ENCODE measurements at regions not wholly inside any gene's neighbourhood (a gene's known extent, or its start where the extent isn't known, plus 50 kb on each side); places are given as distances from the start of the nearest gene placed in this dataset.
"Not testable (repeated sequence)": the region's sequence is repeated elsewhere in the genome, so short reads cannot be mapped to it uniquely, and the experiment has no call there.

DNA sequence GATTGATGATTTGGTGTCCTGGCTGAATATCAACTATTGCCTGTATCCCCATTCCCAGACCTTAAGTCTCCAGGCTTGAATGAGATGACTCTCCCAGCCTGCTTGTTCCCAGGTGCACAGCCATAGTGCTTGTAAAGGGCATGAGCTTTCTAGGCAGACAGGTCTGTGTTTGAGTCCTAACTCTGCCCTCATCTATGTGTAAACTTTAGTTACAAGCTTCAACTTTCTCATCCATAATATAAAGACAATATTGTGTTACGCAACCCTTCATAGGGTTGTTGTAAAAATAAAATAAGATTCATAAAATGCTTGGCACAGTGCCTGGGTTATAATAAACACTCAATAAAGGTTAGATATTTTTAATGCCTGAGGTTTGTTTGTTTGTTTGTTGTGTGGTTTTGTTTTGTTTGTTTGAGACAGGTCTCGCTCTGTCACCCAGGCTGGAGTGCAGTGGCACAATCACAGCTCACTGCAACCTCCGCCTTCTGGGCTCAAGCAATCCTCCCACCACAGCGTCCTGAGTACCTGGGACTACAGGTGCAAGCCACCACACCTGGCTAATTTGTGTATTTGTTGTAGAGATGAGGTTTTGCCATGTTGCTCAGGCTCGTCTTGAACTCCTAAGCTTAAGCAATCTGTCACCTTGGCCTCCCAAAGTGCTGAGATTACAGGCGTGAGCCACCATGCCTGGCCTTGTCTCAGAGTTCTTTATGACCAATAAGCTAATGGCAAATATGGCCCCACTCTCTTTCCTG, 89.4 kb upstream of the MAPRE2 start:
- intact Hi-C loops (cut with DNase I; ENCODE audit: low total_unique reads), result no loop called here
- DNase-seq (no peak), ATAC-seq (no peak)
- Histone ChIP-seq H3K9me3 (no peaks in the 10 kb centered on the region), H3K4me1 (peaks cover 22 to 28% of the 10 kb centered on the region in 2 donors), H3K27me3 (no peaks in the 10 kb centered on the region), H3K36me3 (no peaks in the 10 kb centered on the region), H3K4me3 (no peak overlapping the region), H3K27ac (no peak overlapping the region)
- in situ Hi-C loops (cut with MboI; ENCODE audit: low sequenced_read_pairs in 4 of 4), result no loop called here
- TF ChIP-seq, protein P1, sequence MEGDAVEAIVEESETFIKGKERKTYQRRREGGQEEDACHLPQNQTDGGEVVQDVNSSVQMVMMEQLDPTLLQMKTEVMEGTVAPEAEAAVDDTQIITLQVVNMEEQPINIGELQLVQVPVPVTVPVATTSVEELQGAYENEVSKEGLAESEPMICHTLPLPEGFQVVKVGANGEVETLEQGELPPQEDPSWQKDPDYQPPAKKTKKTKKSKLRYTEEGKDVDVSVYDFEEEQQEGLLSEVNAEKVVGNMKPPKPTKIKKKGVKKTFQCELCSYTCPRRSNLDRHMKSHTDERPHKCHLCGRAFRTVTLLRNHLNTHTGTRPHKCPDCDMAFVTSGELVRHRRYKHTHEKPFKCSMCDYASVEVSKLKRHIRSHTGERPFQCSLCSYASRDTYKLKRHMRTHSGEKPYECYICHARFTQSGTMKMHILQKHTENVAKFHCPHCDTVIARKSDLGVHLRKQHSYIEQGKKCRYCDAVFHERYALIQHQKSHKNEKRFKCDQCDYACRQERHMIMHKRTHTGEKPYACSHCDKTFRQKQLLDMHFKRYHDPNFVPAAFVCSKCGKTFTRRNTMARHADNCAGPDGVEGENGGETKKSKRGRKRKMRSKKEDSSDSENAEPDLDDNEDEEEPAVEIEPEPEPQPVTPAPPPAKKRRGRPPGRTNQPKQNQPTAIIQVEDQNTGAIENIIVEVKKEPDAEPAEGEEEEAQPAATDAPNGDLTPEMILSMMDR (IDR thresholded peaks at IDR 0.05 in 4 of 5, conservative IDR thresholded peaks at IDR 0.05 in 1 of 5), result no peak
- TF ChIP-seq POLR2A (IDR thresholded peaks at IDR 0.05), result no peak

DNA sequence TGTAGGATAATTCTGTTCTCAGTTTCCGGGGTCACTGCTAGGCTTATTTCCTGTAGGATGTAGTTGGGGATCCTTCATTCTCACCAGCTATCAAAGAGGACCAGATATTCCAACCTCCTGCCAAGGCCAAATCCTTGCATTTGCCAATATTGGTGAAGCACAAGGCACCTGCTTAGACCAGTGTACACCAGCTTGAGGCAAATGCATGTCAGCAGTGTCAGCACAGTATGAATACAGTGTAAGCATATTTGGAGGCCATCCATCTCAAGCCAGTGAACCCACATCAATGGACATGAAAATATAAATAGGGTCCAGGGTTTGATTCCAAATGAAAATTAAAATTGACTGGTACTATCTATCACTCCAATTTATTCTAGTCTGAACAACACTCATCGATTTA, 88.0 kb upstream of the MAPRE2 start:
- Histone ChIP-seq H3K9me3 (no peaks in the 10 kb centered on the region), H3K4me1 (peaks cover 24 to 30% of the 10 kb centered on the region in 2 donors), H3K36me3 (no peaks in the 10 kb centered on the region), H3K27me3 (no peaks in the 10 kb centered on the region), H3K4me3 (no peak overlapping the region), H3K27ac (no peak overlapping the region)
- in situ Hi-C loops (cut with MboI; ENCODE audit: low sequenced_read_pairs in 4 of 4) (no loop called here), intact Hi-C loops (cut with DNase I; ENCODE audit: low total_unique reads) (no loop called here)
- no peak for DNase-seq
- TF ChIP-seq, protein P1 (IDR thresholded peaks at IDR 0.05 in 4 of 5, conservative IDR thresholded peaks at IDR 0.05 in 1 of 5), result no peak
- no peak for TF ChIP-seq POLR2A (IDR thresholded peaks at IDR 0.05)
- ATAC-seq, result no peak

DNA sequence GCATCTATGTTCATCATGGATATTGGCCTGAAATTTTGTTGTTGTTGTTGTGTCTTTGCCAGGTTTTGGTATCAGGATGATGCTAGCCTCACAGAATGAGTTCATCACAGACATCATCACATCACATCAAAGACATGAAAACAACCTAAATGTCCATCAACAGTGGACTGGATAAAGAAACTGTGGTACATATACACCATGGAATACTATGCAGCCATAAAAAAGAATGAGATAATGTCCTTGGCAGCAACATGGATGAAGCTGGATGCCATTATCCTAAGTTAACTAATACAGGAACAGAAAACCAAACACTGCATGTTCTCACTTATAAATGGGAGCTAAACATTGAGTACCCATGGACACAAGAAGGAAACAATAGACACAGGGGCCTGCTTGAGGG, 85.7 kb upstream of the MAPRE2 start:
- DNase-seq; ATAC-seq; H3K9me3 ChIP-seq; intact Hi-C loops (cut with DNase I; ENCODE audit: low total_unique reads); H3K36me3 ChIP-seq; H3K27me3 ChIP-seq; H3K4me3 ChIP-seq; in situ Hi-C loops (cut with MboI; ENCODE audit: low sequenced_read_pairs in 4 of 4); H3K27ac ChIP-seq: not testable (repeated sequence)
- H3K4me1 ChIP-seq, result peaks cover 18 to 24% of the 10 kb centered on the region in 2 donors

DNA sequence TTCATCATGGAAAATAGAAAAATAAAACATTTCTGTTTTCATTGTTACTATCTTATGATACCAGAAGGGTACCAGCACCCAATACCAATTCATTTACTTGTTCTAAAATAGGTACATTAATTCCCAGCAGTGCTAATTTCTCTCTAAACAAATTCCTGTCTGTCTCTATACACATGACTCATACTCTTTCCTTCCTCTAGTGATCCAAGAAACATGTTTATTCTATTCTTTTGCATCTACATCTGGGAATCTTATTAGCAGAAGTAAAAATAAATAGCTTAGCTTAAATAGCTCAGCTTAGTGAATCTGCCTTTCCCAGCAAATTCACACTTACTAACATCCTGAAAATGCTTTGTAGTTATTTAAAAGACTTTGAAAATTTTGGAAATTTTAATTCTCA, 84.5 kb upstream of the MAPRE2 start:
- H3K27ac ChIP-seq, result peak overlapping the region; percentile 49 to 63 (median 52)
- peaks cover 18 to 24% of the 10 kb centered on the region in 2 donors for H3K4me1 ChIP-seq
- no peak for DNase-seq
- peak in 1 of 2 donors; percentile 54 for ATAC-seq
- H3K4me3 ChIP-seq, result no peak overlapping the region
- TF ChIP-seq POLR2A (IDR thresholded peaks at IDR 0.05), result no peak
- TF ChIP-seq, protein P1 (IDR thresholded peaks at IDR 0.05 in 4 of 5, conservative IDR thresholded peaks at IDR 0.05 in 1 of 5), result no peak
- in situ Hi-C loops (cut with MboI; ENCODE audit: low sequenced_read_pairs in 4 of 4), result no loop called here
- intact Hi-C loops (cut with DNase I; ENCODE audit: low total_unique reads), result no loop called here
- no peaks in the 10 kb centered on the region for H3K9me3 ChIP-seq
- no peaks in the 10 kb centered on the region for H3K27me3 ChIP-seq
- H3K36me3 ChIP-seq, result no peaks in the 10 kb centered on the region

DNA sequence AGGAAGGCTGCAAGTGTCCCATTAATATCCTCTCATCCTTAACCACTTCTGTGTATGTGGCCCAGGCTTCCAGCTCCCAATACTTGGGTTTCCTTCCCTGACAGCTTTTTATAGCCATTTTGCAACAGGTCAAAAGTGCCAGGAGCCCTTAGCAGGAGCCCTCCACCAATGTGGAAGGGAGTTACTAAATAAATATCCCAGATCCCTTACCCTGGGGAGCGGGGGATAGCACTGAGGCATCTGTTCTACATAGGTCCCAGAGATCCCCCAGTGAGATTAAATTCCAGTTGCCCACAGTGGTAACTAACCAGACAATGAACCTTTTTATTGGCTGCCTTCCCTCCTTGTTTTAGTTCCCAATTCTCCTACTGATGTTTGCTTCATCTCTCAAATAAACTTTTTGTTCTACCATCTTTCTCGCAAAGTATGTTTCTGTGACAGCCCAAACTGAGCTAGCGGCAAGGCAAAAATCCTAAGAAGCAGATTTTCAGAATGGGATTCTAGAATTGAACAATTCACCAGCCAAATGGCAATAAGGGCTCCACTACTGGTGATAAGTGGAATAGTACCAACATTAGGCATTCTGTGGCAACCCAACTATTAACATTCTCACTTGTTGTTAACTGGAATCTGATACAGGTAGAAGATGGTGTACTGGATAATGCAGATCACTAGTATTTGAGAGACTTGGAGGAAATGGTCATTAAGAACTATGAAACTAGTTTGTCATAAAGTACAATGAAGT, 83.9 kb upstream of the MAPRE2 start:
- no peak overlapping the region for H3K4me3 ChIP-seq
- ATAC-seq (peak in 1 of 2 donors; percentile 17), DNase-seq (no peak)
- H3K4me1 ChIP-seq, result peaks cover 18 to 24% of the 10 kb centered on the region in 2 donors
- intact Hi-C loops (cut with DNase I; ENCODE audit: low total_unique reads), result no loop called here
- TF ChIP-seq POLR2A (IDR thresholded peaks at IDR 0.05), result no peak
- TF ChIP-seq, protein P1 (IDR thresholded peaks at IDR 0.05 in 4 of 5, conservative IDR thresholded peaks at IDR 0.05 in 1 of 5), result no peak
- in situ Hi-C loops (cut with MboI; ENCODE audit: low sequenced_read_pairs in 4 of 4), result no loop called here
- no peaks in the 10 kb centered on the region for H3K27me3 ChIP-seq
- H3K36me3 ChIP-seq, result no peaks in the 10 kb centered on the region
- H3K27ac ChIP-seq, result peak overlapping the region; percentile 49 to 63 (median 52)
- H3K9me3 ChIP-seq, result no peaks in the 10 kb centered on the region
